Caki2 (cell line): ENCODE measurements at regions not wholly inside any gene's neighbourhood (a gene's known extent, or its start where the extent isn't known, plus 50 kb on each side); places are given as distances from the start of the nearest gene placed in this dataset.
"Not testable (repeated sequence)": the region's sequence is repeated elsewhere in the genome, so short reads cannot be mapped to it uniquely, and the experiment has no call there.

Experiments
- DNase-seq: peaks from one replicate; pipeline ENCODE4 v3.0.0-alpha.2; 2015; ENCODE audit warnings: low read depth
- in situ Hi-C: cut with HindIII; loops from 2 replicates; pipeline ENCODE4 v1.10.0; 2016; ENCODE audit warnings: low sequenced_read_pairs, low pct_unique_long_range_greater_than_20kb, mixed read lengths

DNA sequence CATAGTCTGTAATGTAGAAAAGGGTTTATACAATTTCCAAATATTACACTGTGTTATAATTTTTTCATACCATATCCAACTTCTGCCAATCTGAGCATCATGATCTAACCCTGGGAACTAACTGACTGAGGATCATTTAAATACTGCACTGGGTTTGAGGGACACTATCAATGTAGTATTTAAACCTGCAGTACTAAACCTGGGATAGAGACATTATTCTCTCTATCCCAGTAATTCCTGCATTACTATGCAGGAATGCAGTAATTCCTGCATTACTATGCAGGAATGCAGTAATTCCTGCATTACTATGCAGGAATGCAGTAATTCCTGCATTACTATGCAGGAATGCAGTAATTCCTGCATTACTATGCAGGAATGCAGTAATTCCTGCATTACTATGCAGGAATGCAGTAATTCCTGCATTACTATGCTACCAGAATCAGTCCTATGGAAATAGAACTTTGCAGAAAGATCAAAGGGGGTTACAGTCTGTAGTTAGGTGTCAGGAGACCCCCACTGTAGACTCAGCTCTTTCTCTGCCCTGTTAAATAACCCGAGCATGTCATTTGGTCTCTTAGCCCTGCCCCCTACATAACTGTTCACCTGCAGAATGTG lies 295.2 kb downstream of the OSTF1 start:
- in situ Hi-C loops, DNase-seq: not testable (repeated sequence)

DNA sequence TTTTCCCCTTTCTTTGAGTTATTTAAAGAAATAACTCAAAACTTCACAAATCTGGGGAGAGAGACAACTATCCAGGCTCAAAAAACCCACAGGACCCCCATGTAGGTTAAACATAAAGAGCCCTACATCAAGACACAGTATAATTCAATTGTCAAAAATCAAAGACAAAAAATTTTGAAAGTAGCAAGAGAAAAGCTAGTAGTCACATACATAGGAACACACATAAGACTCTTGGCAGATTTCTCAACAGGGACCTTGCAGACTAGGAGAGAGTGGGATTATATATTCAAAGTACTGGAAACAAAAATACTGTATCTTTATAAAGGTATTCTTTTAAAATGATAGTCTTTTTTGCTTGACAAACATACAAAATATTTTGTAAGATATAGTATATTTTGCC lies 296.9 kb downstream of the OSTF1 start:
- in situ Hi-C loops, result no loop called here
- DNase-seq, result no peak

DNA sequence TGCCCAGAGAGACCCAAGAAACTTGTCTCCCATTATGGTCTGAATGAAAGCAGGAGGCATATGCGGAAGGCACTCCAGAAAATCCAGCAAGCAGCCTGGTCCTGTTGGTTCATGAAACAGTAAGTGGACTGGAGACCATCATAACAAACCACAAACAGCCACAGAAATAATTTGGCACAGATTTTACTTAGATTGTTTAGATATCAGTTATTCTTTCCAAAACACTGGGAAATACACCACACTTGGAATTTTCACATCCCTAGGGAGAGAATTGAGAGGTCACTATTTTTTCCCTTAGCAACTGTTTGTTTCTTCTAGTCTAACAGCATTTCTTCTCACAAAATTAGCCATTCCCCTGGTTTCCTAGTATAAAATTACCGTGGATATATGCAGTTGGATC lies 300.8 kb downstream of the OSTF1 start:
- in situ Hi-C loops, result no loop called here
- no peak for DNase-seq

DNA sequence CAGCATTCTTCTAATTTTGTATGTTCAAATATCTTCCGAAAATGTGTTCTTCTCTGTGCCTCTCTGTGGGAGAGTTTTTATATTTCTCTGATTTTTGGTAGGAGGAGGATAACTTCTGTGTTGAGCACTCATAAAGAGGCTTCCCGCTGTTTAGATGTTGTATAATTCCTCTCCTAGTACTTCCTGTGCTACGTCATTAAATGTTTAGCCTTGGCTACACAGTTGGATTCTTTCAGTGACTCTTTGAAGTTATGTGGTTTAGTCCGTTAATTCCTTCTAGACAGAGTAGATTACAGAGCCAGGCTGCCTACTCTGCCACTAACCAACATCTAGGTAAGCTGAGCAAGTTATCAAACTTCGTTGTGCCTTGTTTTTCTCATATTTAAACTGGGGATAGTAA lies 302.6 kb downstream of the OSTF1 start:
- no peak for DNase-seq
- in situ Hi-C loops, result no loop called here

DNA sequence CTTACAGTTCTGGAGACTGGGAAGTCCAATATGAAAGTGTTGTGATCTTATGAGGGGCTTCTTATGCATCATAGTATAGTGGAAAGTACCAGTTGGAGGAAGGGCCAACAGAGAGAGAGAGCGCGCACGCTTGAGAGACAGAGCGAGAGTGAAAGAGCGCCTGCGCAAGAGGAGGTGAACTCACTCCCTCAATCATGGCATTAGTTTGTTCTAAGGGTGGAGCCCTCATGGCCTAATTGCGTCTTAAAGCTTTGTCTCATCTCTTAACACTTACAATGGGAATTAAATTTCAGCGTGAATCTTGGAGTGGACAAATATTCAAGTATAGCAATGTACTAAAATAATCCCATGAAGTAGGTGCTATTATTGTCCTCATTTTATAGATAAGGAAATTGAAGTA lies 303.2 kb downstream of the OSTF1 start:
- no peak for DNase-seq
- in situ Hi-C loops, result no loop called here

DNA sequence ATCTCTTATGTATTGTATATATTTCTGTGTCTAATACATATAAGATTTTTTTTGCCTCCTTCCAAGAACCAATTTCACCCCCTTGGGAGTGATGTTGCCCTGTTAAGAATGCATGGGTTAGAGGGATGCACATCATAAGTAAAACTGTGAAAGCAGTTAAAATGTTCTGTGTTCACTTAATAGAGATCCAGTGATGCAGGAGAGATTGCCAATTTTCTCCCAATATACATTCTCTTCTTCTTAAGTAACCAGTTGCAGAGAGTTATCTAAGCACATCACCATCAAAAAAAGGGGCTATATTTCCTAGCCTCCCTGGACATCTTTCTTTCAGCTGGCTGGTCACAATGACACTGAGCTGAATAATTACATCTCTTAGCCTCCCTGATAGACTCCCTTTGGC lies 307.0 kb downstream of the OSTF1 start:
- in situ Hi-C loops, result no loop called here
- DNase-seq, result no peak

DNA sequence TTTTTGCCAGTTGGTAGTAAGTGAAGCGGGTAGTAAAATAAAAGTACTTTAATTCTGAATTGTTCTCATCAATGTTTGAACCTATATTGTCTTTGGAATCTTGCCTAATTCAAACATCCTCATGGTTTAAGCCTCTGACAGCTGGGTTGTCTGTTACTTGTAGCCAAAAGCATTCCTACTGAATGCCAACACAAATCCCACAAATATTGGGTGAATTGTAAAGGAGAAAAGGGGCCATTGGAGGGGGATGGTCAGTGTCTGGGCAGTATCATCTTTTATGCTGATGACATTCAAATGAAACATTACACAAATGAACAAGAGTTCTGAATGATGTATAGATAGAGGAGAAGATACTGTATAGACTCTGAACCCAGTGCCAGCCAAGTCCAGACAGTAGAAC lies 309.5 kb downstream of the OSTF1 start:
- in situ Hi-C loops, result no loop called here
- no peak for DNase-seq

DNA sequence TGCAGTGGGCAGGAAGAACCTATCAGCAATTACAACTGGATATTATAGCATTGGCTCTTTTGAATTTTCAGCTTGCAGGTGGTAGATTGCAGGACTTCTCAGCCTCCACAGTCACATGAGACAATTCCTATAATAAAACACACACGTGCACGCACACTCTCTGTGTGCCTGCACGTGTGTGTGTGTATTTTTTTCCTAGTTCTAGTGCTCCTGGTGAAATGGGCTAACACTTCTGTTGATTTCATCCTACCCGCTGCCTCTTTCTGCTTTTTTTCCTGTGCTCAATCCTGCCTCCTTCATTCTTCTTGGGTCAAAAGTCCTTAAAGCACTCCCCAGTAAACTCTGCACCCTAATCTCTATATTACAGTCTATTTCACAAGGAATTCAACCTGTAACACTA lies 320.1 kb downstream of the OSTF1 start:
- DNase-seq, result no peak
- in situ Hi-C loops, result no loop called here

DNA sequence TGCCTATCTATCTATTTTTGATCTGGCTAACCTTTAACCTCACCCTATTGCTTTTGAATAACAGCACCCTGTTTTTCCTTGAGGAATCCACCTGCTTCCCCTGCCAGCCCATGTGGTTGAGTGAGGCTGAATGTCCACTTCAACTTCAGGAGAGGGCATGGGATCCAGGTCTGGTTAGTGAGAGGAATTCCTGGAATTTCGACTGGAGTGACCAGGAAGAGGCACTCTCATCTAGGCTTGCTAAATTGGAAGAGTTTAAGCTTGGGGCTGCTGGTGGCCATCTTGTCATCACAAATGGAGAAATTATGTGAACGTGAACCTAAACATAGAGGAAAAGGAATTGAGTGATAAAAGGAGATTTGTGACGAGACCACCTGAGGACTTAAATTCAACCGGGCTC lies 322.1 kb downstream of the OSTF1 start:
- in situ Hi-C loops, result no loop called here
- DNase-seq, result no peak

DNA sequence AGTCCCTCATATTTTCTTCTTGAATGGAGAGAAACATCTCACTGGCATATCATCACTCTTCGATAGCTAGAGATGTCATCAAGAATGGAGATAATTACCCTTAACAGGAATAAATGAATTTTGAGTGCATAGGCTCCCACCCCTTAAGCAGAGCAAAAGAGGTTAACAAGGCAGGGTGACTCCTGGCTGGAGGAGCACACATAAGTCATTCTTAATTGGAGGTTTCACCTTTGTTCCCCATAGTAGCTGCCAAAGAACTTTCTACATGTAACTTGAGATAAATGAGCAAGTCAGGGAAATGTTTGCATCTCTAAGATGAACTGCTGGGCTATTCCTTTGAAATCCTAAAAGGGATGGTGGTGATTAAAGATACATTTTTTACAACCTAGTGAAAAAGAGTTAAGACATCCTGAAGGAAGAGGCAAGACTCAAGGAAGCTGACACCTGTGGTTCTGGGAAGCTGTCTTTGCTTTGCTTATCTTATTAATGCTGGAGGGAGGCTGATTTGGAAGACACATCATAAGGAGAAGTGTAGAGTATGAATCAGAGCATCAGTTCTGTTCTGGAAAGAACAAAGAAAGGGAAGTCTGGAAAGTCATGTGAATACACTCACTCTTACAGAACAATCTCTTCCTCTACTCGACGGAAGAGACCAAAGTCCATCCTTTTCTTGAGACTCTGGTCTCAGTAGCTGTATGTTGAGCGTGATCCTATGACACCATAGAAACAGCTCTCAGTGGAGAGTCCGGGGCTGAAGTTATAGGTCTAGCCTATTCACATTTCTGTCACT lies 326.3 kb downstream of the OSTF1 start:
- in situ Hi-C loops, result no loop called here
- DNase-seq, result no peak

DNA sequence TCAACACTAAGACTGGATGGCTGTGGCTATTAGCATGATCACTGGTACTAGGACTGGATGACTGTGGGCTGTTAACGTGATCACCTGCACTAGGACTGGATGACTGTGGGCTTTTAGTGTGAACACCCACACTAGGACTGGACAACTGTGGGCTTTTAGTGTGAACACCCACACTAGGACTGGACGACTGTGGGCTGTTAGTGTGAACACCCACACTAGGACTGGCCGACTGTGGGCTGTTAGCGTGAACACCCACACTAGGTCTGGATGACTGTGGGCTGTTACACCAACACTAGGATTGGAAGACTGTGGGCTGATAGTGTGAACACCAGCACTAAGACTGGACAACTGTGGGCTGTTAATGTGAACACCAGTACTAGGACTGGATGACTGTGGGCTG lies 329.2 kb downstream of the OSTF1 start:
- no peak for DNase-seq
- in situ Hi-C loops, result no loop called here

DNA sequence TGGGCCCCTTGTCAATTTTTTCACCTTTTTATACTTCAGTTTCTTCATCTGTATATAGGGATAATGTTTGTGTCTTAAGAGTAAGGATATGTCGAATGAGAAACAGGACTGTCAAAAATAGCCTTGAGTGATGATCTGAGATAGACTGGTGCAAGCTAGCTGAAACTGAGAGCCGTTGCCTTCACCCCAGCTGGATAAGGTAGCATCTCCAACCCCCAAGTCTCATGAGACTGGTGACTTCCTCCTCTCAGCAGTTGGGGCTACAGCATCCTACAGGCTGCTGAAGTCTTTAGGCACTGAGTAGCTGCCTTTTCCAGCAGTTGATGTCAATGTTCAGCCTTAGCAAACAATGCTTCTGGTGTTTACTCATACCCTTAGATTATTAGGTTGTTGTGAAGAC lies 330.2 kb downstream of the OSTF1 start:
- no peak for DNase-seq
- in situ Hi-C loops, result no loop called here

DNA sequence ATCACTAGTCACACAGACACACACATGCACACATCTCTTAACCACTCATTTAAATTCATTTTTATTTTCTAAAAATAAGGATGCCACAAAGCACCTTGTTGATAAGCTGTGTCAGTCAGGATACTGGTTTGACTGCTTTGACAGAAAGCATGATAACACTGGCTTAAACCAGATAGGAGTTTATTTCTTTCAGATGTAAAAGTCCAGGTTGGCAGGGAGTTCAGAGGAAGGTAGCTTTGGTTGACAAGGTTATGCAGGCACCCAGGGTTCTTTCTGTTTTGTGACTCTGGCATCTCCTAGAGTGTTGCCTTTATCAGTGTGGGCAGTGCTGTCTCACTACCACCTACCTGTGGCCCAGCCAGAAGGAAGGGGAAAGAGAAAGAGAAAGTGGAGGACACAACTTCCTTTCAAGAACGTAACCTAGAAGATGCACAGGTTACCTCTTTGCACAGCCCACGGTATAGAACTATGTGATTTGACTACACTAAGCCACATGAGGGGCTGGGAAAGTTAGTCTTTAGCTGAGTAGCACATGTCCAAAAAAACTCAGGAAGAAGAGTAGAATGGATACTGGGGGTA lies 334.7 kb downstream of the OSTF1 start:
- in situ Hi-C loops, result no loop called here
- DNase-seq, result no peak

DNA sequence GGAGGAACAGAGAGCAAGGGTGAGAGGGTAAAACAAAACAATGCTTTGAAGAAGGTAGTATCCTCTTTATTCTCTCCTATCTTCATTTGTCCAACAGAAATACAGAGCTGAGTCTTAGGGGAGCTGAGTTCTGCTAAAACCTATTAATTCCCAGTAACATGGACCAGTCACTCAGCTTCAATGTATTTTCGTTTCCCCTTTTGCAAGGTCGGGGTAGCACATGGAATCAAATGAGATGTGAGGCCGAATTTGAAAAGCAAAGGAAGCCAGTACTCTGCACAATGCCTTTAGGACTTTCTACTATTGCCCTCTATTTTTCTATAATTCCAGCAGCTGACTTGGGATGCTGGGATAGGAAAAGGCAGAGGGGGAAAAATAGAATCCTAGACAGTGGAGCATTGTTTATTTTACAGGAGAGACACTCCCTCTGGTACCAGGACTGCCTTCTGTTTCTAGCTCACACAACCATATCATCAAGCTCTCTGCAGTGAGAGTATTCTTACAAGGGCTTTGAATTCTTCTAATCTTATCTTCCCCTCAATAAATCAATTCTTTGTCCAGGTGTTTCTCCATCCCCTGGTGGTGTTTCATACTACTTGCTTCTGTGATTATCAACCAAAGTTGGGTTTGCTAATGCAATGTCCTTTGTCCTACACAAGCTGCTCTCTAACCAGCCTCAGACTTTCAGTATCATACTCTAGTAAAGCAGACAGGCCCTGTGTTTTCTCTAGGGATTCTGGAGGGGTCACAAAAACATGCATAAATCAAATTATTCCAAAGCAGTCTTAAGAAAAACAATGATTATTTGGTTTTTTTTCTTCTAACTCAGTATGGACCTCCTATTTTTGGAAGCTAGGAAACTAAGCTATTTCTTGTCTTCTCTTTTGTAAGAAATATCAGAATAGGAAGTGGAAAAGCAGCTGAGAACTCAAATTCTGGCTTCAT lies 341.5 kb downstream of the OSTF1 start:
- in situ Hi-C loops, result no loop called here
- no peak for DNase-seq

DNA sequence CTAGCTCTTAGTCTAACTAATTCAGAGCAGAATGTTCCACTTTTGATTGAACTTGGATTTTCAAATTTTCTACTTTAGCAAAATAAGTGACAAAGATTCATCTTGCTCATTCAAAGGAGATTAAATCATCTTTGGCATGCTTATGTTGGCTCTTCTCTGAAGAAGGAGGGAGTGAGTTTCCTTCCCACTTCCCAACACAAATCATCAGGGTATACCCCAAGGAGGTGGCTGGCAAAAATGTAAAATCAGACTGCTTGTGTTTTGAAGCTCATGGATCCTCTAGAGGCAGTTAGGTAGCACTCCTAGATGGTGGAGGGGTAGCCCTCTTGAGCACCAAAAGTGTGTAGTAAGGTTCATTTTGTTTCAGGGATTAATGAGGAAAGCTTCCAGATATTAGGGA lies 343.1 kb downstream of the OSTF1 start:
- in situ Hi-C loops, result no loop called here
- DNase-seq, result no peak

DNA sequence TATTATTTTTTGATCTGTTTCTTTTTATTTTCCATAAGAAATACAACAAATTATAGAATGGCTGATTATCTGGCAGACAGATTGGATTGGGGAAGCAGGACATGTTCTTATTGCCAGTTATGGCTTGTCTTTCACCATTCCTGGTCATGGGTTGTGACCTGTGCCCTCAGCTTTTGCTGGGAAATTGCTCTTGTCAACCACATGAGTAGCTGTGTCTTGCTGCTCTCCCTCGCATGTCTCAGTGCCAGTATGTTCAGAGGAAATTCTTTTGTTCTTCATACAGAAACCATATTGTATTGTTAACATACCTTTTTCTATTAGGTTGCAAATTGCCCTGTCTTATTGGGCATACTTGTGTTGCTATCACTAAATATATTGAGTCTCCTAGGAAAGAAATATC lies 344.1 kb downstream of the OSTF1 start:
- no peak for DNase-seq
- in situ Hi-C loops, result no loop called here

DNA sequence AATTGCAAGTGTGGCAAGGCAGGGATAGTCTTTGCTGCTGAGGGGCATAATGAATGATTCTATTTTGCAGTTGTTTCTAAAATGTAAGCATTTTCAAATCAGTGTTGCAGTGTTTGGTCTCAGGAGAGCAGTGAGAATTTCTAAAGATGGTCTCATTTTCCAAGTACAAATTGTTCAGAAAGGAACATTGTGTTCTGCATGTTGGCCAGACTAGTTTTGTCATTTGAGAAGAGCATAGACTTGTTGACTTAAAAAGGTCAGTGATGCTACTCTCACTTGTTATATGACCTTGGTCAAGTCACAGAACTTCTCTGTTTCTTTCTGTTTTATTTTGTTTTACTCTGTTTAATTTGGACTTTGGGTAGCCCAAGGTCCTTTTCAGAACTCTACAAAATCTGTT lies 344.6 kb downstream of the OSTF1 start:
- DNase-seq, result no peak
- in situ Hi-C loops, result no loop called here

DNA sequence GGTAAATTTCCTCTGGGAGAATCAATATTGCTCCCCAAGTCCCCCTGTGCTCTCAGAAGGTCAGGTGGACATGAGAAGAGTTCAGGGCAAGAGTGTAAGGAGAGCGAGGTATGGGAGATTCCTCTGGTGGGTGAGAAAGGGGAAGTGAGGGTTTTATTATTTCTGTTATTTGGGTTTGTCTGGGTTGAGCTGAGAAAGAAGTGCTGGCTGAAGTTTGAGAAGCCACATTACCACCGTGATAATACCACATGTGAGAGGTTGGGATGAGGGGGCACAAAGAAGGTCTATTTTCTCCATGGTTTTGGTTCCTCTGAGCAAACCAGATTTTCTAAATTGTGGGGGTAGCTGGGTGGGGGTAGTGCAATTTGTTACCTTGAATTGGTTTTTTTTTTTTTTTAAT lies 350.4 kb downstream of the OSTF1 start:
- DNase-seq, result no peak
- in situ Hi-C loops, result no loop called here

DNA sequence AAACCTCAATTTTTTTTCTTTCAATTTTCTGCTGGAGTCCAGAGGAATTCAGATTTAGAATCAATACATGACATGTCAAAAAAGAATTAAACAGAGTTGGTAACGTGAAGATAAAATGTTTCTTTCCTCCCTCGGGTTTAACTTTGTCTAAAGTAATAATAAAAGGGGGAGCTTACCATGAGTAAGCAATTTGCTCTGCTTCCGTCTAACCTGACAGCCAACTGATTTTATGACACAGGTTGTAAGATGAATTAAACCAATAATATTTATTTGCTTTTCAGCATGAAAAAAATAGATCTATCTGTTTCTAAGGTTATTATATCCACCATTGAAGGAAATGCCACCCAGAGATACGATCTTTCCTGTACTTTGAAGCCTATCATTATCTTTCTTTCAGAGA lies 352.6 kb downstream of the OSTF1 start:
- in situ Hi-C loops, result no loop called here

More for the DNA sequence above, 352.6 kb downstream of the OSTF1 start:
- DNase-seq, result no peak
